ENCODE measurements at regions not wholly inside any gene's neighbourhood (a gene's known extent, or its start where the extent isn't known, plus 50 kb on each side); places are given as distances from the start of the nearest gene placed in this dataset.
A peak's percentile ranks its signal among the peaks of the same experiment; 100 is the strongest.
"Not testable (repeated sequence)": the region's sequence is repeated elsewhere in the genome, so short reads cannot be mapped to it uniquely, and the experiment has no call there.

- DNase-seq (ENCODE audit: extremely low read depth in 1 of 2, low read depth in 1 of 2): no peak
These were observed 349.2 kb upstream of the PRKCQ start for GRCh38 chr10:6929148-6929830.

GRCh38 chr10:6928586-6928985 lies 348.5 kb upstream of the PRKCQ start:
- DNase-seq (ENCODE audit: extremely low read depth in 1 of 2, low read depth in 1 of 2): no peak

- no peak for DNase-seq (ENCODE audit: extremely low read depth in 1 of 2, low read depth in 1 of 2)
These were observed 346.9 kb upstream of the PRKCQ start for GRCh38 chr10:6926971-6927370.

- DNase-seq (ENCODE audit: extremely low read depth in 1 of 2, low read depth in 1 of 2): no peak
These were observed 345.1 kb upstream of the PRKCQ start for GRCh38 chr10:6925146-6925545.

GRCh38 chr10:6924166-6924565 lies 344.1 kb upstream of the PRKCQ start:
- DNase-seq (ENCODE audit: extremely low read depth in 1 of 2, low read depth in 1 of 2): no peak

GRCh38 chr10:6921026-6921425 lies 340.9 kb upstream of the PRKCQ start:
- not testable (repeated sequence) for DNase-seq (ENCODE audit: extremely low read depth in 1 of 2, low read depth in 1 of 2)

- peak; percentile 57 to 61 for DNase-seq (ENCODE audit: extremely low read depth in 1 of 2, low read depth in 1 of 2)
These were observed 340.3 kb upstream of the PRKCQ start for GRCh38 chr10:6920072-6921019.

GRCh38 chr10:6919077-6919476 lies 339.0 kb upstream of the PRKCQ start:
- DNase-seq (ENCODE audit: extremely low read depth in 1 of 2, low read depth in 1 of 2): no peak

- peak; percentile 44 to 58 for DNase-seq (ENCODE audit: extremely low read depth in 1 of 2, low read depth in 1 of 2)
These were observed 338.2 kb upstream of the PRKCQ start for GRCh38 chr10:6918305-6918704.

- DNase-seq (ENCODE audit: extremely low read depth in 1 of 2, low read depth in 1 of 2): no peak
These were observed 337.0 kb upstream of the PRKCQ start for GRCh38 chr10:6917125-6917524.

GRCh38 chr10:6916601-6917000 lies 336.5 kb upstream of the PRKCQ start:
- DNase-seq (ENCODE audit: extremely low read depth in 1 of 2, low read depth in 1 of 2): no peak

- DNase-seq (ENCODE audit: extremely low read depth in 1 of 2, low read depth in 1 of 2): no peak
These were observed 335.2 kb upstream of the PRKCQ start for GRCh38 chr10:6915307-6915706.

GRCh38 chr10:6912929-6913328 lies 332.9 kb upstream of the PRKCQ start:
- DNase-seq (ENCODE audit: extremely low read depth in 1 of 2, low read depth in 1 of 2): no peak

- DNase-seq (ENCODE audit: extremely low read depth in 1 of 2, low read depth in 1 of 2): no peak
These were observed 332.3 kb upstream of the PRKCQ start for GRCh38 chr10:6912424-6912823.

- DNase-seq (ENCODE audit: extremely low read depth in 1 of 2, low read depth in 1 of 2): no peak
These were observed 331.9 kb upstream of the PRKCQ start for GRCh38 chr10:6912021-6912420.

- DNase-seq (ENCODE audit: extremely low read depth in 1 of 2, low read depth in 1 of 2): no peak
These were observed 330.0 kb upstream of the PRKCQ start for GRCh38 chr10:6909905-6910560.

GRCh38 chr10:6907877-6908530 lies 327.9 kb upstream of the PRKCQ start:
- no peak for DNase-seq (ENCODE audit: extremely low read depth in 1 of 2, low read depth in 1 of 2)

- no peak for DNase-seq (ENCODE audit: extremely low read depth in 1 of 2, low read depth in 1 of 2)
These were observed 314.3 kb upstream of the PRKCQ start for GRCh38 chr10:6894405-6894804.

- no peak for DNase-seq (ENCODE audit: extremely low read depth in 1 of 2, low read depth in 1 of 2)
These were observed 312.8 kb upstream of the PRKCQ start for GRCh38 chr10:6892864-6893263.

GRCh38 chr10:6891924-6892323 lies 311.8 kb upstream of the PRKCQ start:
- no peak for DNase-seq (ENCODE audit: extremely low read depth in 1 of 2, low read depth in 1 of 2)

- DNase-seq (ENCODE audit: extremely low read depth in 1 of 2, low read depth in 1 of 2): no peak
These were observed 309.6 kb upstream of the PRKCQ start for GRCh38 chr10:6889718-6890117.

Data from activated CD8-positive, alpha-beta memory T cell treated with anti-CD3 and anti-CD28 coated beads for 1 hour (primary cell).